Esophagus squamous epithelium (tissue), 5 donors: ENCODE measurements at regions not wholly inside any gene's neighbourhood (a gene's known extent, or its start where the extent isn't known, plus 50 kb on each side); places are given as distances from the start of the nearest gene placed in this dataset.

ENCODE experiments used
- DNase-seq: peaks from one replicate; lab custom pipeline; 2025; lab: John Stamatoyannopoulos, UW
- H3K27ac ChIP-seq, 4 donors: fragments of 200-600 bp; sonication (generic); one replicate each; pipeline ENCODE4 v1.5.1; 2016 to 2019; ENCODE audit warnings: mild to moderate bottlenecking in 1 of 4
- H3K27me3 ChIP-seq, 4 donors: fragments of 200-600 bp; sonication (generic); 1 replicate in 3 of 4; 2 replicates in 1 of 4; pipeline versions ENCODE4 v1.5.1 to v1.6.0; 2017 to 2021; ENCODE audit warnings: antibody characterized with exemption in 1 of 4
- H3K36me3 ChIP-seq, 3 donors: fragments of 200-600 bp; sonication (generic); one replicate each; pipeline ENCODE4 v1.5.1; 2016 to 2019
- H3K4me1 ChIP-seq, 3 donors: fragments of 200-600 bp; sonication (generic); one replicate each; pipeline ENCODE4 v1.5.1; 2017 to 2019
- H3K4me3 ChIP-seq, 4 donors: fragments of 200-600 bp; sonication (generic); 1 replicate in 3 of 4; 2 replicates in 1 of 4; pipeline ENCODE4 v1.5.1; 2016 to 2019; ENCODE audit warnings: mild to moderate bottlenecking in 2 of 4, moderate library complexity in 1 of 4
- H3K9me3 ChIP-seq, 3 donors: fragments of 200-600 bp; sonication (generic); one replicate each; pipeline ENCODE4 v1.5.1; 2016 to 2019
- POLR2A ChIP-seq, 4 donors: fragments of 450-650 bp; IDR thresholded peaks; one replicate each; pipeline ENCODE4 v1.6.1; 2017; ENCODE audit warnings: antibody characterized with exemption in 4 of 4, mild to moderate bottlenecking in 4 of 4, moderate library complexity in 3 of 4
- WGBS, 2 donors: methylation state at CpG; one replicate each; pipeline ENCODE4 v1.1.5; 2018; 5-methylcytosine and 5-hydroxymethylcytosine counted together
- intact Hi-C: fragments of 100-400 bp; cut with DNase I; formaldehyde crosslinking; loops from one replicate; pipeline ENCODE4 v1.15.0; 2022
- TF ChIP-seq, protein P1 (sequence below), 6 experiments: fragments of 450-650 bp in 4 of 6; fragments of 200-600 bp in 2 of 6; sonication (generic) in 2 of 6; IDR thresholded peaks; one replicate each; pipeline ENCODE4 v1.5.1; 2016 to 2019; ENCODE audit warnings: antibody characterized with exemption in 6 of 6, mild to moderate bottlenecking in 4 of 6, moderate library complexity in 4 of 6
- donor health status: DM: yes; HTN: yes; CAD: no.

DNA sequence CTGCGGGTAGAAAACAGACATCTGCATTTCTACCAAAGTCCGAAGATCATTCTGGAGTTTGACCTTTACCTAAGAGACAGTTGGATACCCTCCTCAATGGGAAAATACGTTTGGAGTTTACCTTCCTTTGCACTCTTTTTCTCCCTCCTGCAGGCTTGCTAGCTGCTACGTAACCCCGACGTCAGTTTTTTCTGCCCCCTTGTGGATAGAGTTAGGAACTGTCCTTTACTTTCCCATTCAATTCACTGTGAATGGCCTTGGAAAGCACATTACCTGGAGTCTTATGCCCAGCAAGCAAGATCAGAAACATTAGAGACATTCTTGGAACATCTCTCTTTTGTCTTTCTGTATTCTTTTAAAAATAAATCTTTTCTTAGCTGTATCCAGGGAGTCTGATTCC, 250.7 kb downstream of the NAP1L3 start:
- WGBS, 2 donors, result 10 to 13% methylated on average over 6 of the region's 6 CpGs
- intact Hi-C loops, result no loop called here

DNA sequence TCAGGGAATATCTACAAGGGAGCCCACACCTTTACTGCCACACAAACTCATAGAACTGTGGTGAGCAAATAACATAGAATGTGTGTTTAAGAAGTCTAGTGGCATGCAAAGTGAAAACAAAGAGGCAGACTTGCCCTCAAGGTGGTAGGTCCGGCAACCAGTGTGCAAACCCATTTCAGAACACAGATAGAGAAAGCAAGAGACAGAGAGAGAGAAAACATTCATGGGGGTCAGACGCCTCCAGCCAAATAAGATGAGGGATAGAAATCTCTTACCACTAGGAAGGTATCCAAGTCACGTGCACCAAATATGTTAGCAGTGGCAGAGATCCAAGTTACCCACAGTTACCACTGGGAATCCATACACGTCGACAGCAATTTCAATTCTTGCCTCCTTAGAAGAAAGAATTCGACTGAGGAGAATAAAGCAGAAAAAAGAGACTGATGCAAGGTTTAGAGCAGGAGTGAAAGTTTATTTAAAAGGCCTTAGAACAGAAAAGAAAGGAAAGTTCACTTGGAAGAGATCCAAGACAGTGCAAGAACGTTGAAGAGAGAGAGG, 252.8 kb downstream of the NAP1L3 start:
- no peak overlapping the region for H3K4me3 ChIP-seq
- DNase-seq, result no peak
- WGBS, 2 donors, result 13 to 43% methylated on average over 3 to 7 of the region's 7 CpGs

More for the DNA sequence above, 250.7 kb downstream of the NAP1L3 start:
- no peak for DNase-seq
- no peaks in the 10 kb centered on the region for H3K27me3 ChIP-seq
- no peaks in the 10 kb centered on the region for H3K4me1 ChIP-seq
- TF ChIP-seq, protein P1, sequence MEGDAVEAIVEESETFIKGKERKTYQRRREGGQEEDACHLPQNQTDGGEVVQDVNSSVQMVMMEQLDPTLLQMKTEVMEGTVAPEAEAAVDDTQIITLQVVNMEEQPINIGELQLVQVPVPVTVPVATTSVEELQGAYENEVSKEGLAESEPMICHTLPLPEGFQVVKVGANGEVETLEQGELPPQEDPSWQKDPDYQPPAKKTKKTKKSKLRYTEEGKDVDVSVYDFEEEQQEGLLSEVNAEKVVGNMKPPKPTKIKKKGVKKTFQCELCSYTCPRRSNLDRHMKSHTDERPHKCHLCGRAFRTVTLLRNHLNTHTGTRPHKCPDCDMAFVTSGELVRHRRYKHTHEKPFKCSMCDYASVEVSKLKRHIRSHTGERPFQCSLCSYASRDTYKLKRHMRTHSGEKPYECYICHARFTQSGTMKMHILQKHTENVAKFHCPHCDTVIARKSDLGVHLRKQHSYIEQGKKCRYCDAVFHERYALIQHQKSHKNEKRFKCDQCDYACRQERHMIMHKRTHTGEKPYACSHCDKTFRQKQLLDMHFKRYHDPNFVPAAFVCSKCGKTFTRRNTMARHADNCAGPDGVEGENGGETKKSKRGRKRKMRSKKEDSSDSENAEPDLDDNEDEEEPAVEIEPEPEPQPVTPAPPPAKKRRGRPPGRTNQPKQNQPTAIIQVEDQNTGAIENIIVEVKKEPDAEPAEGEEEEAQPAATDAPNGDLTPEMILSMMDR (IDR thresholded peaks at IDR 0.05), result peak in 5 of 6 experiments; percentile 13 to 61 (median 38)
- TF ChIP-seq POLR2A (IDR thresholded peaks at IDR 0.05), result no peak
- H3K9me3 ChIP-seq, result no peaks in the 10 kb centered on the region
- no peak overlapping the region for H3K4me3 ChIP-seq
- H3K27ac ChIP-seq, result no peak overlapping the region
- no peaks in the 10 kb centered on the region for H3K36me3 ChIP-seq

DNA sequence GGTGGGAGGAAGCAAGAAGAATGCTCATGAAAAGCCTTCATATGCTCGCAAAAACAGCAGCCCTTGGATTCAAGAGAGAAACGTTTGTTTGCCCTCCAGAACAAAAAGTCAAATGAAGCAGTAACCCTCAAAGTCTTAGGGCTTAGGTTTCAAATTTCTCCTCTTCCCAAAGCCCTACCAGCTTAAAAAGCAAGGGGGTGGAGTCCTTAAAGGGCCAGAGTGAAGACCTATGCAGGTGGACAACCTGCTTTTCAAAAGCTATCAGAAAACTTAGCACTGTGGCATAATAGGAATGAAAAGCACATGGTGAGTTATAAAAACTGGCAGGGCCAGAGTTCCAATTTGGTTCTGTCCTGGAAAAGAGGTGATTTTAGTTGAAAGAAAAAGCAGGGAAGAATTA, 253.3 kb downstream of the NAP1L3 start:
- H3K4me3 ChIP-seq, result no peak overlapping the region
- TF ChIP-seq POLR2A (IDR thresholded peaks at IDR 0.05), result no peak
- TF ChIP-seq, protein P1 (IDR thresholded peaks at IDR 0.05), result no peak
- no peaks in the 10 kb centered on the region for H3K27me3 ChIP-seq
- H3K9me3 ChIP-seq, result no peaks in the 10 kb centered on the region
- H3K4me1 ChIP-seq, result no peaks in the 10 kb centered on the region
- WGBS, 2 donors, result 7 to 28% methylated on average over 2 of the region's 2 CpGs
- intact Hi-C loops, result no loop called here
- H3K36me3 ChIP-seq, result no peaks in the 10 kb centered on the region
- DNase-seq, result no peak
- H3K27ac ChIP-seq, result no peak overlapping the region

More for the DNA sequence above, 252.8 kb downstream of the NAP1L3 start:
- Histone ChIP-seq H3K27ac (no peak overlapping the region), H3K27me3 (no peaks in the 10 kb centered on the region), H3K9me3 (no peaks in the 10 kb centered on the region), H3K4me1 (no peaks in the 10 kb centered on the region), H3K36me3 (no peaks in the 10 kb centered on the region)
- TF ChIP-seq, protein P1 (IDR thresholded peaks at IDR 0.05), result no peak
- no peak for TF ChIP-seq POLR2A (IDR thresholded peaks at IDR 0.05)
- intact Hi-C loops, result no loop called here

DNA sequence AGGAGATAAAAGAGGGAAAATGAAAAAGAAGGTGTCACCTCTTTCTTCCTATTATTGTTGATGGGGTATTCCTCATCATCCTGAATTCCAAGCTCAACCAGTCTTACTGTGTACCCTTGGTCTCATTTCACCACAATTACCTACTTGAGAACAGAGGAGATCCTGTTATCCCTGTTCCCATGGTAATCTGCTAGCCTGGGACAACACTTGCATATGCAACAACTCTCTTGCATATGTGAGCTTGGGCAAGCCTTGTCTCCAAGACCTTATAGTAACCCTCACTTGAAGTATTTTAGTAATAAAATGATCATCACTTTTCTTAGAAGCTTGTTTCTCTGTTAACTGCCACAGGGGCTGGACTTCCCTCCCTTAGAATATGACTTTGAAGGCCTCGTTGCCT, 253.7 kb downstream of the NAP1L3 start:
- Histone ChIP-seq H3K9me3 (no peaks in the 10 kb centered on the region), H3K36me3 (no peaks in the 10 kb centered on the region), H3K27me3 (no peaks in the 10 kb centered on the region), H3K27ac (no peak overlapping the region), H3K4me1 (no peaks in the 10 kb centered on the region), H3K4me3 (no peak overlapping the region)
- no peak for DNase-seq
- intact Hi-C loops, result no loop called here
- 25 to 29% methylated on average over 1 of the region's 1 CpG for WGBS, 2 donors
- TF ChIP-seq, protein P1 (IDR thresholded peaks at IDR 0.05), result no peak
- TF ChIP-seq POLR2A (IDR thresholded peaks at IDR 0.05), result no peak

DNA sequence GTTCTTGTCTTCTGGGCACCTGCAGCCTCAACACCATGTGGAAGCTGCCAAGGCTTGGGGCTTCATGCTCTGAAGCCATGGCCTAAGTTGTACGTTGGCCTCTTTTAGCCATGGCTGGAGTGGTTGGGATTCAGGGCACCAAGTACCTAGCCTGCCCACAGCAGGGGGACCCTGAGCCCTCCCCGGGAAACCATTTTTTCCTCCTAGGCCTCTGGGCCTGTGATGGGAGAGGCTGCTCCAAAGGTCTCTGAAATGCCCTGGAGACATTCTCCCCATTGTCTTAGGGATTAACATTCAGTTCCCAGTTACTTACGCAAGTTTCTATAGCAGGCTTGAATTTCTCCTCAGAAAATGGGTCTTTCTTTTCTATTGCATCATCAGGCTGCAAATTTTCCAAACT, 269.3 kb downstream of the NAP1L3 start:
- Histone ChIP-seq H3K27me3 (no peaks in the 10 kb centered on the region), H3K4me3 (no peak overlapping the region), H3K4me1 (no peaks in the 10 kb centered on the region), H3K9me3 (peaks cover 0 to 13% (median 0%) of the 10 kb centered on the region in 3 donors), H3K27ac (no peak overlapping the region), H3K36me3 (no peaks in the 10 kb centered on the region)
- TF ChIP-seq POLR2A (IDR thresholded peaks at IDR 0.05), result no peak
- TF ChIP-seq, protein P1 (IDR thresholded peaks at IDR 0.05), result no peak
- whole genome bisulfite sequencing, 2 donors, result 92 to 100% methylated on average over 1 to 2 of the region's 3 CpGs
- intact Hi-C loops, result no loop called here
- no peak for DNase-seq
